ENCODE measurements at regions not wholly inside any gene's neighbourhood (a gene's known extent, or its start where the extent isn't known, plus 50 kb on each side); places are given as distances from the start of the nearest gene placed in this dataset.

GRCh38 chr2:180924063-180924462 is 56.3 kb upstream of the UBE2E3 start:
- TF ChIP-seq, protein P1, sequence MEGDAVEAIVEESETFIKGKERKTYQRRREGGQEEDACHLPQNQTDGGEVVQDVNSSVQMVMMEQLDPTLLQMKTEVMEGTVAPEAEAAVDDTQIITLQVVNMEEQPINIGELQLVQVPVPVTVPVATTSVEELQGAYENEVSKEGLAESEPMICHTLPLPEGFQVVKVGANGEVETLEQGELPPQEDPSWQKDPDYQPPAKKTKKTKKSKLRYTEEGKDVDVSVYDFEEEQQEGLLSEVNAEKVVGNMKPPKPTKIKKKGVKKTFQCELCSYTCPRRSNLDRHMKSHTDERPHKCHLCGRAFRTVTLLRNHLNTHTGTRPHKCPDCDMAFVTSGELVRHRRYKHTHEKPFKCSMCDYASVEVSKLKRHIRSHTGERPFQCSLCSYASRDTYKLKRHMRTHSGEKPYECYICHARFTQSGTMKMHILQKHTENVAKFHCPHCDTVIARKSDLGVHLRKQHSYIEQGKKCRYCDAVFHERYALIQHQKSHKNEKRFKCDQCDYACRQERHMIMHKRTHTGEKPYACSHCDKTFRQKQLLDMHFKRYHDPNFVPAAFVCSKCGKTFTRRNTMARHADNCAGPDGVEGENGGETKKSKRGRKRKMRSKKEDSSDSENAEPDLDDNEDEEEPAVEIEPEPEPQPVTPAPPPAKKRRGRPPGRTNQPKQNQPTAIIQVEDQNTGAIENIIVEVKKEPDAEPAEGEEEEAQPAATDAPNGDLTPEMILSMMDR (IDR thresholded peaks at IDR 0.05; ENCODE audit: insufficient read depth, low read length, poor library complexity, severe bottlenecking) = no peak
- TF ChIP-seq EZH2phosphoT487 (conservative IDR thresholded peaks at IDR 0.05; ENCODE audit: low read length) = no peak

Data from SU-DHL-6 (cell line).